ENCODE measurements at regions not wholly inside any gene's neighbourhood (a gene's known extent, or its start where the extent isn't known, plus 50 kb on each side); places are given as distances from the start of the nearest gene placed in this dataset.

DNA sequence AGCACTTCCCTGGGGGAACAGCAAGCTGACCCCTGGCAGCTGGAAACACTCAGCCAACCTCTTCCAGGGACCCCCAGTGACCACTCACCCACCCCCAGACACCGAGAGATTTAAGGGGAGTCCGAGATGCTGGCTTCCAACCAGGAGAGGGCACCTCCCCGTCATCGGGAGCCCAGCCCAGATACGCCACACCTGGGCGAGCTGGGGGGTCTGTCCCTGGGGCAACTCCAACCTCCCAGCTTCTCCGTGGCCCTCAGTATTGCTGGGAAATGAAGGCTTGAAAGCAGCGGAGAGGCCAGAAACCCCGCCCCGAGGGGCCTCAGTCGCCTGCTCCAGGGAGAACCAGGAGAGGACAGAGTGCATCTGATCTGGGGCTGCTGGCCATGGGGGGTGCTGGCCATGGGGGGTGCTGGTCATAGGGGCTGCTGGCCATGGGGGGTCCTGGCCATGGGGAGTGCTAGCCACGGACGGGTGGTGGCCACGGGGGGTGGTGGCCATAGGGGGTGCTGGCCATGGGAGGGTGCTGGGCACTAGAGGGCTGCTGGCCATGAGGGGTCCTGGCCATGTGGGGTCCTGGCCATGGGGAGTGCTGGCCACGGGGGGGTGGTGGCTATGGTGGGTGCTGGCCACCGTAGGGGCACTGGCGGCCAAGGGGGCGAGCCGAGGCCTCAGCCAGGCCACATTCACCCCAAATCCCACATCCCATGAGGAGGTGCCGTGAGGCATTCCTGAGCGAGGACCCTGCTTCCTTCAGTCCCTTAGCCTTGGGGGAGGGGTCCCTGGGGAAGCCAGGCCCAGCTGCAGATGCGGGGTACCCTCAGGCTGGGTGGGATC, 61.5 kb upstream of the TTC34 start:
- H3K27me3 ChIP-seq: no peaks in the 10 kb centered on the region
- H3K36me3 ChIP-seq: no peaks in the 10 kb centered on the region
- no peak for DNase-seq
- 75 to 85% methylated on average over 4 to 10 of the region's 22 CpGs for WGBS, 2 donors
- no peak overlapping the region for H3K4me3 ChIP-seq (replicated peaks in 1 of 3)
- intact Hi-C loops (cut with DNase I): no loop called here
- TF ChIP-seq POLR2A (IDR thresholded peaks at IDR 0.05): no peak
- TF ChIP-seq, protein P1, sequence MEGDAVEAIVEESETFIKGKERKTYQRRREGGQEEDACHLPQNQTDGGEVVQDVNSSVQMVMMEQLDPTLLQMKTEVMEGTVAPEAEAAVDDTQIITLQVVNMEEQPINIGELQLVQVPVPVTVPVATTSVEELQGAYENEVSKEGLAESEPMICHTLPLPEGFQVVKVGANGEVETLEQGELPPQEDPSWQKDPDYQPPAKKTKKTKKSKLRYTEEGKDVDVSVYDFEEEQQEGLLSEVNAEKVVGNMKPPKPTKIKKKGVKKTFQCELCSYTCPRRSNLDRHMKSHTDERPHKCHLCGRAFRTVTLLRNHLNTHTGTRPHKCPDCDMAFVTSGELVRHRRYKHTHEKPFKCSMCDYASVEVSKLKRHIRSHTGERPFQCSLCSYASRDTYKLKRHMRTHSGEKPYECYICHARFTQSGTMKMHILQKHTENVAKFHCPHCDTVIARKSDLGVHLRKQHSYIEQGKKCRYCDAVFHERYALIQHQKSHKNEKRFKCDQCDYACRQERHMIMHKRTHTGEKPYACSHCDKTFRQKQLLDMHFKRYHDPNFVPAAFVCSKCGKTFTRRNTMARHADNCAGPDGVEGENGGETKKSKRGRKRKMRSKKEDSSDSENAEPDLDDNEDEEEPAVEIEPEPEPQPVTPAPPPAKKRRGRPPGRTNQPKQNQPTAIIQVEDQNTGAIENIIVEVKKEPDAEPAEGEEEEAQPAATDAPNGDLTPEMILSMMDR (IDR thresholded peaks at IDR 0.05): no peak
- no peaks in the 10 kb centered on the region for H3K9me3 ChIP-seq
- H3K27ac ChIP-seq: no peak overlapping the region
- no peaks in the 10 kb centered on the region for H3K4me1 ChIP-seq

GRCh38 chr1:2863648-2863963, 62.1 kb upstream of the TTC34 start:
- DNase-seq: no peak
- 52 to 64% methylated on average over 4 to 12 of the region's 12 CpGs for WGBS, 2 donors
- H3K4me3 ChIP-seq (replicated peaks in 1 of 3): no peak overlapping the region
- intact Hi-C loops (cut with DNase I): no loop called here
- no peaks in the 10 kb centered on the region for H3K4me1 ChIP-seq
- TF ChIP-seq POLR2A (IDR thresholded peaks at IDR 0.05): no peak
- TF ChIP-seq, protein P1 (IDR thresholded peaks at IDR 0.05): no peak
- H3K27me3 ChIP-seq: no peaks in the 10 kb centered on the region
- H3K27ac ChIP-seq: no peak overlapping the region
- H3K9me3 ChIP-seq: no peaks in the 10 kb centered on the region
- no peaks in the 10 kb centered on the region for H3K36me3 ChIP-seq

DNA sequence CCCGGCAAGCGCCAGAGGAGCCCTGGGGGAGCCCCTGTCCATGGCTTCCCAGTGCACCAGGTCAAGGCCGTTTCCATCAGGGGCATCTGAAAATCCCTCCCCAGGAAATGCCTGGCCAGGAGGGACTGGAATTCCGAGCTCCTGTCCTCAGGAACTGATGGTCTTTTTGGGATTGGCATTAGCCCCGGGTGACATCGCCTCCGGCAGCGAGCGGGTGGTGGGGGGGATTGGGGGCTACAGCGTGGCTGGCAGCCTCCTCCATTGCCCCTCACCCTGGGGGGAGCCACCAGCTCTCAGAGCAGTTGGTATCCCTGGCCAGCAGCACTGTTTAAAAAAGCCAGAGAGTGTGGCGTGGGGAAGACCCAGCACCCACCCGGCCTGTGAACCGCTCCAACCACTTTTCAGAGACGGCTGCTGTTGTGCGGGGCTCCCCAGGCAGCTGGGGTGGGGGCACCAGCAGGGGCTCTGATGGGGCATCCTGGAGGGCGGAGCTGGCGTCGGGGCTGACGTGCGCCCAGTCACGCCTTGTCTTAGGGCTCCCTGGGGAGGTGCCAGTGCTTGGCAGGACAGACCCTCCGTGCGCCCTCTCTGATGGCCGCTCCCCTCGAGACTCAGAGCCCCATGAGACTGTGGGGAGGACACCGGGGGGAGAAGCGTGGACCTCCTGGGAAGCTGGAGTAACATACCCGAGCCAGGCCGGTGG, 62.9 kb upstream of the TTC34 start:
- no peaks in the 10 kb centered on the region for H3K27me3 ChIP-seq
- no peak overlapping the region for H3K27ac ChIP-seq
- no peaks in the 10 kb centered on the region for H3K9me3 ChIP-seq
- H3K4me1 ChIP-seq: no peaks in the 10 kb centered on the region
- TF ChIP-seq POLR2A (IDR thresholded peaks at IDR 0.05): no peak
- TF ChIP-seq, protein P1 (IDR thresholded peaks at IDR 0.05): no peak
- intact Hi-C loops (cut with DNase I): no loop called here
- WGBS, 2 donors: 68% methylated on average over 7 to 16 of the region's 29 CpGs
- no peaks in the 10 kb centered on the region for H3K36me3 ChIP-seq
- no peak for DNase-seq
- H3K4me3 ChIP-seq (replicated peaks in 1 of 3): no peak overlapping the region

DNA sequence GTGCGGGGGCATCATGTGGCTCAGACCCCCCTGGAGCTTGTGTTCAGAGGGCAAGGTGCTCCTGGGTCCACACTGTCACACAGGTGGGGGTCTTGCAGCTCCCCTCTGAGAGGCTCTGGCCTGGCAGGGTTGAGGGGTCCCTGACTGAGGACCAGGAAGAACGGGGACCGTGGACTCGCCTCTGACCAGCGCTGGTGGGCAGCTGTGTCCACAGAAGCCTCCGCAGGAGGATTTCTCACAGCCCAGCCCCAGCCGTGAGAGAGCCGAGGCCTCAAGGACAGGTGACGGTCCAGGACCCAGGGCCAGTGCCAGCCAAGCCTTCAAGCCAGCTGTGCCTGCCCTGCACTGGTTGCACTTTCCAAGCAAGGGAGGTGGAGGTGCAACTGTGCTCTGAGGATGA, 63.5 kb upstream of the TTC34 start:
- H3K4me1 ChIP-seq: no peaks in the 10 kb centered on the region
- DNase-seq: no peak
- TF ChIP-seq POLR2A (IDR thresholded peaks at IDR 0.05): no peak
- TF ChIP-seq, protein P1 (IDR thresholded peaks at IDR 0.05): no peak
- no peak overlapping the region for H3K27ac ChIP-seq
- 80 to 91% methylated on average over 4 to 8 of the region's 9 CpGs for WGBS, 2 donors
- H3K9me3 ChIP-seq: no peaks in the 10 kb centered on the region
- intact Hi-C loops (cut with DNase I): no loop called here
- H3K36me3 ChIP-seq: no peaks in the 10 kb centered on the region
- no peak overlapping the region for H3K4me3 ChIP-seq (replicated peaks in 1 of 3)
- H3K27me3 ChIP-seq: no peaks in the 10 kb centered on the region
